HG03095 (cell line): ENCODE measurements at regions not wholly inside any gene's neighbourhood (a gene's known extent, or its start where the extent isn't known, plus 50 kb on each side); places are given as distances from the start of the nearest gene placed in this dataset.

ENCODE experiments used
- ATAC-seq: cut with Tn5 transposase; IDR thresholded peaks from one replicate; pipeline ENCODE4 v1.9.1; 2021; ENCODE audit warnings: moderate library complexity; ENCODE audit not compliant: unreplicated experiment

DNA sequence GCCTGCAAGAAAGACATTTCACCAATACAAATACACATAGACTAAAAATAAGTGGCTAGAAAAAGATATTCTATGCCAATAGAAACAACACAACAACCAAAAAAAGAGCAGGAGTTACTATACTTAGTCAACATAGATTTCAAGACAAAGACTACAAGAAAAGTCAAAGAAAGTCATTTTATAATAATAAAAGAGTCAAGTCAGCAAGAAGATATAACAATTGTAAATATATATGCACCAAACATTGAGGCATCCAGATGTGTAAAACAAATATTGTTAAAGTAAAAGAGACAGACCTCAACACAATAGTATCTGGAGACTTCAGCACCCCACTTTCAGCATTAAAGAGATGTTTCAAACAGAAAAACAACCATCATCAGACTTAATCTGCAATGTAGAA lies 104.6 kb downstream of the AMY1C start:
- no peak for ATAC-seq

DNA sequence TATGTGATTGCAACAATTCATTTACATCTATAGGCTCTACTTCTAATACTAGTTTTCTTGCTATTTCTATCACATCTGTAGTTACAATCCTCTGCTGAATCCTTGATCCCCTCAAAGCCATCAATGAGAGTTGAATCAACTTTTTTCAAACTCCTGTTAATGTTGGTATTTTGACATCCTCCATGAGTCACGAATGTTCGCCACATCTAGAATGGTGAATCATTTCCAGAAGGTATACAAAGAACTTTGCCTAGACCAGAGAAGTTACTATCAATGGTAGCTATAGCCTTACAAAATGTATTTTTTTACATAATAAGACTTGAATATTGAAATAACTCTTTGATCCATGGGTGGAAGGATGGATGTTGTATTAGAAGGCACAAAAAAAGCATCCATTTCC lies 110.0 kb downstream of the AMY1C start:
- no peak for ATAC-seq

DNA sequence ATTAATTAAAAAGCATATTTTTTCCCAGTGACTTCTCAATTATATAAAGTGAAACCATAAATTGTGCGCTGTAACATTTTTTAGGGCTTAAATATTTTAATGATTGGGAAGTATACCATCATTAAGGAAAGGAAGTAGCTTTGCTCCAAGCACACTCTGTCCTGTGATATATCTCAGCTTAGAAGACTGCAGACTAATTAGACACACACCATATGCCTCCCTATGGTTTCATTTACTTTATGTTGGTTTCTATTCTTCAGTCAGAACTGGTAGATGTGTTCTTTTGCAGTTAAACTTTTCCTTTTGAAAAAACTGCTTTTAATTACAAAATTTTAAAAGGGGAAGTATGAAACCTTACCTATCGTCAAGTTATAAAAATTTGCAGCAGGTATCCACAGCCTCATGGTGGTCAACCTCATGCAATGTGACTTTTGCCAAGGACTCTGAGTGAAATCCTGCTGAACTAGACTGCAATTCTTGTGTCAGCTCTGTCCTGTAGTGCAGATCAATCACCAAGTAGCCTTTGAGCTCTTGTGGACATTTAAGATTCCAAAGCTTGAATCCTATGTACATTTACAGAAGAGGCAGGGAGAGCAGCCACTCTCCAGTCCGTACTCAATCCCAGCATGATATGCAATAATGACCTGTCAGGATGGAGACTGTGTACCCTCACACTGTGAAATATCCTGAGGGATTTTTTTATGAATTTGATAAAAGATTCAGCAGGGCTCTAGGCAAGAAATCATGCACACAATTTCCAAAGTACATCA lies 149.1 kb downstream of the AMY1C start:
- no peak for ATAC-seq

- no peak for ATAC-seq
Observed at GRCh38 chr1:103900005-103900404, 150.3 kb downstream of the AMY1C start.

DNA sequence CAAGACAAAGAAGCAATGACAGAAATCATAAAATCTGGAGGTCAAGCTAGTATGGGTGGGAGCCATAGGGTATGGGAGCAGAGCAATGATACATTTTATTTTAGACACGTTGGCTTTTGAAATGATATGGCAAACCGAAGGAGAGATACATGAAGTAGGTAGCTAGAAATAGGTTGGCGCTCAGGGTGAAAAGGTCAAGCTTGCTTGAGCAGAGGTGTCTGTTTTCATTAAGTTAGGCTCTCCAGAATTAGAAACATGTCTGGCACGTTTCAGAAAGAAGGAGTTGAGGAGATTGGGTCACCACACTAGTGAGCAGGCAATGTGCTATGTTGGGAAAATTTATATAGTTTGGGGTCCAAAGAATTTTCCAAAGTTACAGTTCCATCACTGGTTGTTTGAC lies 151.4 kb downstream of the AMY1C start:
- no peak for ATAC-seq

DNA sequence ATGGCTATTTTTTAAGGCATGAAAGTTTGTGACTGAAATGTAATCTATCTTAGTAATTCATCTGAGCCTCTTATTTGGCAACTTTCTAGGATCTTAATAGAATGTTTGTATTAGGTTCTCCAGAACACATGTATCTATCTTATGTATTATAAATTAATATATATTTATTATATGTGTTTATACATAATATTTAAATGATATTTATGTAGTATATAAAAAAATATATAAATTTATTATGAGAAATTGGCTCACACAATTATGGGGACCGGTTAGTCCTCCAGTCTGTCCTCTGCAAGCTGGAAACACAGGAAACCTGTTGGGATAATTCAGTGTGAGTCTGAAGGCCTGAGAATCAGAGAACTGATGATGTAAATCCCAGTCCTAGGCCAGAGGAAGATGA lies 155.7 kb downstream of the AMY1C start:
- no peak for ATAC-seq

- ATAC-seq = peak; percentile 70
Observed at GRCh38 chr1:103911450-103911849, 161.8 kb downstream of the AMY1C start.

DNA sequence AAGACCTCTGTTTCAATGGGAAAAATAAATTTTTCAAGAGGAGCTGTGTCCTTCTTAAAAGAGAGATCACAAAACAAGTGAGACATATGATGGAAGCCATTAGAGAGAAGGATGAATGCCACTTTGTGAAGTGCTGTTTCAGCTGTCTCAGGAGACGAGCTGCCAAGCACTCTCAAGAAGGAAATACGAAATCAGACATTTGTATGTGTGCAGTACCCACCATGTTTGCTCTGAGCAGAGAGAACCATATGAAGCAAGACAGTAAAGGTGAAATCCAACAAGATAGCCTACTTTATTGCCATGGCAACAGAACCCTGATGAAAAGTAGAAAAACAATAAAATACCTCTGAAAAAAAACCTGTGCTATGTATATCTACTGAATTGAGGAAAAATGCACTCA lies 168.1 kb downstream of the AMY1C start:
- no peak for ATAC-seq

GRCh38 chr1:103931891-103932290 lies 182.2 kb downstream of the AMY1C start:
- no peak for ATAC-seq

GRCh38 chr1:103937763-103938357 lies 188.2 kb downstream of the AMY1C start:
- peak; percentile 87 for ATAC-seq

DNA sequence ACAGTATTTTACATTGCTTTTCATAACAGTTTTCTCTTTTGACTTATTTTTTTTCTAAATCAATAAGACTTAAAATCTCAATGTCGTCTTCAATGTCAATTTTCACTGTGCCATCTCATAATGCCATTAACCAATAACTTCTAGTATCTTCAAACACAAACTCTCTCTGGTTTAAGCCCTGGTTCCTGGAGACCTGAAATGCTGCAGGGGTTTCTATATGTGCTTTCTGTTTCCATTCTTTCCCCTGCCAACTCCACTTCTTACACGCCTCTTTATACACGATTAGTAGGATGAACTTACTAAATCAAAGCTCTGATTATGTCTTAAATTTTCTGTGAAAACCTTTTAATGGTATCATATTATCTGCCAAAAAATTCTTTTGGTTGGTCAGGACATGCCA lies 191.4 kb downstream of the AMY1C start:
- ATAC-seq = no peak

DNA sequence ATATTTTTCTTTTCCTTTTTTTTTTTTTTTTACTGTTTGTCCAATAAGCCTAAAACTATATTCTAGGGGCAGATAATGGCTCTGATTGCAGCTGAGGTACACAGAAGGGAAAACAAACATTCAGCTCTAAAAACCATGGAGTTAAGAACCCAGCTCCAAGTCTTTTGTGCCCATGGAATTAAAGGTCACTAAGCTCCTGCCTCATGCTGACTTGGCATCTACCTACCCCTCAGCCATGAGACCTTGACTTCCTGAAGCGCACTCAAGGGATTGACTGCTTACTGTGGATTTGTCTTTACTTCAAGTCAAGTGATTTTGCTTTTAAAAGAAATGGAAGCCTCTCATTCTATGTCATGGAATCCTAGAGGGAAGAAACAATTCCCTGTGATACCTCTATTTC lies 192.3 kb downstream of the AMY1C start:
- no peak for ATAC-seq

DNA sequence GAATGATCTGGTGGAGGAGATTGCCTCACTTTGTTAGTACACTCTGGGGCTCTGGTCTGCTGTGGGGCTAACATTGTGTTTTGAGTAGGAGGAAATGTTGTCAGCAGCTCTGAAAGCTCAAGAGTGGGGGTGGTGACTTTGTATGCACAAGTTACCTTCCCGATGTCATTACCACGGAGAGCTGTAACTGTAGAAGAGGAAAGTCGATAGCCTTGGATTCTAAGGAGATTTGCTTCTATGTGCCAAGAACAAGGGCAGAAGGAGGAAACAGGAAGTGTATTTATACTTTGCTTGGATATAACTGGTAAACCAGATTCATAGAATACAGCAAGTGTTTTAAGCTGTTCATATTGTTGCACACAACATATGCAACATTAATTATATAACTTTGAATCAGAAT lies 196.1 kb downstream of the AMY1C start:
- ATAC-seq = no peak

- ATAC-seq = no peak
Observed at GRCh38 chr1:103948526-103948925, 198.8 kb downstream of the AMY1C start.

- ATAC-seq = no peak
Observed at GRCh38 chr1:103949779-103950178, 200.1 kb downstream of the AMY1C start.

DNA sequence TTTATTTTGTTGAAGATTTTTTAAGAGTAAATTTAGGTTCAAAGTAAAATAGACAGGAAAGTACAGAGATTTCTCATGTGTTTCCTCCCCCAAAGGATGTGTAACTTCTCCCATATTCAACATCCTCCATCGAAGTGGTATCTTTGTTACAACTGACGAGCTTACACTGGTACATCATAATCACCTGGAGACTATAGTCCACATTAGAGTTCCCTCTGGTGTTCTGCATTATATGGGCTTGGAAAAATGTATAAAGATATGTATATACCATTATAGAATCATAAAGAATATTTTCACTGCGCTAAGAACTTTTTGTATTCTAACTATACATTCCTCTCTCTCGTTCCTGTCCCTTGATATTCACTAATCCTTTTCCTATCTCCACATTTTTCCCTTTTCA lies 203.7 kb downstream of the AMY1C start:
- no peak for ATAC-seq

DNA sequence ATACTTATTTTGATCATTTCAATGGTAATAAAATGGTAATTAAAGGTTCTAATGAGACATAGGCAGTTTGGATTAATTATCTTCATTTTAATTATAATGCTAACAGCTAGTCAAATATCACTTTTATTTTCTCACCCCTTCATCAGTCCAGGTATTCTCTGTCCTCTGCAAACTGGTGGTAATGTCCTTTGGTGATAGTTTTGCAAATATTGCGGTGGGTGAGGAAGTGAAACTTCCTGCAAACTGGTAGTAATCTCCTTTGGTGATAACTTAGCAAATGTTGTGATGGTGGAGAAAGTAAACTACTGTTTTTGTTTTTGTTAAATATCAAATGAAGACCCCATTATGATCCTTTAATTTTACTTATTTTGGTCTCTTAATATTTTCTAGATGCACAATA lies 209.0 kb downstream of the AMY1C start:
- ATAC-seq = no peak

GRCh38 chr1:103959565-103959964 lies 209.9 kb downstream of the AMY1C start:
- no peak for ATAC-seq

DNA sequence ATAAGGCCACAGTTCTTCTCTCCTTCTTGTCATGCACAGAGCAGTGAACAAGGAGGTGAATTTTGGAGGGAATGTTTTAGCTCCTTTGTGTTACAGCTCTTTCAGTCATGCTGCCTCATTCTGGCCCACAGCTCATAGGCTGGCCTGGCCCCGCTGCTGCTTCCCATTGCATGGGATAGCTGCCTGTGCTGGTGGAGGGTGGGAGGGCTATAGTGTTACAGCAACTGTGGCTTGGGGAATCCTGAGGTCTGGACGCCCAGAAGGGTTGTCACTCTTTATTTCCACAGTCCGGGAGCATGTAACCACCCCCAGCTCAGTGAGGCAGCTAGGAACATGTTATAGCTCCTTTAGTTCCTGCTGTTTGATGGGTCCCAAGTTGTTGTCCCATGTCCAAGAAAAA lies 210.3 kb downstream of the AMY1C start:
- ATAC-seq = no peak

DNA sequence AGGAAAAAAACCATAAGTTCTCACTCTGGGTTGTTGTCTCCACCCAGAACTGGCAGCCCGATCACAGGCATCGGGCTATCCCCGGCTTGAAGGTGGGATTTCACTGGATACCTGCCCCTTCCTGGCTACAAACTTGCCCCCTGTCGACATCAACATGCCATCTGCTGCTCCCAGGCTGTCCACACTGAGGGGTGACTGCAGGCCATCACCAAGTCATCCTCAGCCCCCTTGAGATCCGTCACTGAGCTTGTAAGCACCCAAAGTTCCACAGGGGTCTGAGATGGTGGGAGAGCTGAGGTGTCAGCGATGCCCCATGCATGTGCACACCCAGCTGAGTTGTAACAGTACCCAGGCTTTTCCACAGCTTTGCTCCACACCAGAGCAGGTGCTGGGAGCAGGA lies 211.0 kb downstream of the AMY1C start:
- ATAC-seq = no peak

DNA sequence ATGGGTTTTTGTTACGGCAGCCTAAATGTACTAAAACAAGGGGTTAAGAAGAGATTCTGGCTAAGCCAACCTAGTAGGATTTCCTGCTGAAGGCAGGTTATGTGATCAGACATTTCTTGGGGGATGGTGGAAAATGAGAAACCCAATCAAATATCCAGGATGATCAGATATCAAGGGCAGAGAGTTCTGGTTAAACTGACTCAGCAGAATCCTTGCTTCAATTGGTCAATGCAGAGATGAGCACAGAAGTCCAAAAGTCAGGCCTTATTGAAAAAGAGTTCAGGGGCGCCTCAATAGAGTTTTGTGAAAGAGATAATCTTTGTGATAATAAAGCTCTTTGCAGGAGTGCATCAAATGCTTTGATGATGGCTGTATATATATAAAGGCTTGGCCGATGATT lies 237.1 kb downstream of the AMY1C start:
- no peak for ATAC-seq

DNA sequence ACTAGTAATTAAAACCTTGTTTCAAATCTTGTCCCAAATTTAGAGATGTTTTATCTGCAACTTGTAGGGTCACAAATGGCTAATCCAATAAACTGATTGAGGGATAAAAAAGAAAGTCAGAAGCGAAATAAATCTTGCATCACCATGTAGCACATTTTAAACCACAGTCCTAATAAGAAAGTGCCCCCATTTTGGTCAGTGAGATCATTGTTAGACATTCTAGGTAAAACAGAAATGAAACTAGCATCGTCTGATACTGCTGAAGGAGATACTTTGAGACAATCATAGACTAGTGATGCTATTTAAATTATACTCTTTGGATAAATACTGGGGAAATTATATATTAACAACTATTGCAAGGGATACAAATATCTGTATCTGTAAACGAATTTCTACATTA lies 247.9 kb downstream of the AMY1C start:
- ATAC-seq = no peak
